NAMALWA (cell line): ENCODE measurements at regions not wholly inside any gene's neighbourhood (a gene's known extent, or its start where the extent isn't known, plus 50 kb on each side); places are given as distances from the start of the nearest gene placed in this dataset.
A peak's percentile ranks its signal among the peaks of the same experiment; 100 is the strongest.
"Not testable (repeated sequence)": the region's sequence is repeated elsewhere in the genome, so short reads cannot be mapped to it uniquely, and the experiment has no call there.

ENCODE experiments used
- DNase-seq: peaks from one replicate; pipeline ENCODE4 v3.0.0-alpha.2; 2015; ENCODE audit warnings: low spot score

GRCh38 chr5:25990771-25991170 lies 1047.6 kb downstream of the CDH9 start:
- no peak for DNase-seq

- no peak for DNase-seq
These were observed 1059.3 kb downstream of the CDH9 start for GRCh38 chr5:25979086-25979485.

GRCh38 chr5:25975885-25976284 lies 1062.5 kb downstream of the CDH9 start:
- no peak for DNase-seq

- no peak for DNase-seq
These were observed 1063.9 kb downstream of the CDH9 start for GRCh38 chr5:25974451-25974850.

GRCh38 chr5:25970906-25971489 lies 1067.4 kb downstream of the CDH9 start:
- no peak for DNase-seq

- DNase-seq, result not testable (repeated sequence)
These were observed 1069.3 kb downstream of the CDH9 start for GRCh38 chr5:25969042-25969441.

- DNase-seq, result no peak
These were observed 1074.4 kb downstream of the CDH9 start for GRCh38 chr5:25964009-25964372.

- DNase-seq, result no peak
These were observed 1075.0 kb downstream of the CDH9 start for GRCh38 chr5:25963251-25964008.

GRCh38 chr5:25955337-25955736 lies 1083.0 kb downstream of the CDH9 start:
- peak; percentile 94 for DNase-seq

- DNase-seq, result no peak
These were observed 1087.7 kb downstream of the CDH9 start for GRCh38 chr5:25950681-25951080.

GRCh38 chr5:25948278-25948677 lies 1090.1 kb downstream of the CDH9 start:
- DNase-seq, result no peak

- DNase-seq, result no peak
These were observed 1093.6 kb downstream of the CDH9 start for GRCh38 chr5:25944786-25945185.

GRCh38 chr5:25909163-25909562 lies 1129.2 kb downstream of the CDH9 start:
- no peak for DNase-seq

- DNase-seq, result no peak
These were observed 1132.7 kb downstream of the CDH9 start for GRCh38 chr5:25905646-25906045.

GRCh38 chr5:25892211-25892610 lies 1146.2 kb downstream of the CDH9 start:
- DNase-seq, result no peak

GRCh38 chr5:25891691-25892090 lies 1146.7 kb downstream of the CDH9 start:
- no peak for DNase-seq

- no peak for DNase-seq
These were observed 1156.9 kb downstream of the CDH9 start for GRCh38 chr5:25881318-25882036.

- DNase-seq, result no peak
These were observed 1174.6 kb downstream of the CDH9 start for GRCh38 chr5:25863811-25864210.

- peak; percentile 77 for DNase-seq
These were observed 1176.1 kb downstream of the CDH9 start for GRCh38 chr5:25862276-25862675.

GRCh38 chr5:25858019-25858418 lies 1180.4 kb downstream of the CDH9 start:
- peak; percentile 60 for DNase-seq

GRCh38 chr5:25851301-25851700 lies 1187.1 kb downstream of the CDH9 start:
- no peak for DNase-seq

GRCh38 chr5:25850581-25850980 lies 1187.8 kb downstream of the CDH9 start:
- DNase-seq, result no peak

- no peak for DNase-seq
These were observed 1189.1 kb downstream of the CDH9 start for GRCh38 chr5:25849270-25849669.
